ENCODE measurements at regions not wholly inside any gene's neighbourhood (a gene's known extent, or its start where the extent isn't known, plus 50 kb on each side); places are given as distances from the start of the nearest gene placed in this dataset.

GRCh38 chr10:130744631-130745030 is 566.9 kb downstream of the TCERG1L start:
- CTCF ChIA-PET: no interaction called here

GRCh38 chr10:130745251-130745650 is 566.3 kb downstream of the TCERG1L start:
- Mint-ChIP-seq H3K9me3 (no peaks in the 10 kb centered on the region), H3K4me3 (no peak overlapping the region), H3K4me1 (ENCODE audit: low read depth) (no peaks in the 10 kb centered on the region), H3K27me3 (peaks cover 2% of the 10 kb centered on the region), H3K27ac (no peak overlapping the region), H3K36me3 (no peaks in the 10 kb centered on the region)
- ChIA-PET POLR2A (no interaction called here), CTCF (no interaction called here)
- intact Hi-C loops (cut with micrococcal nuclease): no loop called here
- no peak for DNase-seq

More at GRCh38 chr10:130744631-130745030, 566.9 kb downstream of the TCERG1L start:
- no peak for DNase-seq
- intact Hi-C loops (cut with micrococcal nuclease): no loop called here
- Mint-ChIP-seq H3K27ac (no peak overlapping the region), H3K4me1 (ENCODE audit: low read depth) (no peaks in the 10 kb centered on the region), H3K9me3 (no peaks in the 10 kb centered on the region), H3K27me3 (peaks cover 2% of the 10 kb centered on the region), H3K4me3 (no peak overlapping the region), H3K36me3 (no peaks in the 10 kb centered on the region)
- POLR2A ChIA-PET: no interaction called here

GRCh38 chr10:130745821-130746220 is 565.7 kb downstream of the TCERG1L start:
- Mint-ChIP-seq H3K4me3 (no peak overlapping the region), H3K36me3 (no peaks in the 10 kb centered on the region), H3K27ac (no peak overlapping the region), H3K9me3 (no peaks in the 10 kb centered on the region), H3K27me3 (peaks cover 2% of the 10 kb centered on the region), H3K4me1 (ENCODE audit: low read depth) (no peaks in the 10 kb centered on the region)
- ChIA-PET POLR2A (no interaction called here), CTCF (no interaction called here)
- DNase-seq: no peak
- intact Hi-C loops (cut with micrococcal nuclease): no loop called here

- POLR2A ChIA-PET: no interaction called here
- no peak overlapping the region for H3K4me3 Mint-ChIP-seq
- no peaks in the 10 kb centered on the region for H3K9me3 Mint-ChIP-seq
- H3K27me3 Mint-ChIP-seq: peaks cover 2% of the 10 kb centered on the region
- no peaks in the 10 kb centered on the region for H3K36me3 Mint-ChIP-seq
- CTCF ChIA-PET: no interaction called here
- H3K27ac Mint-ChIP-seq: no peak overlapping the region
- intact Hi-C loops (cut with micrococcal nuclease): no loop called here
- H3K4me1 Mint-ChIP-seq (ENCODE audit: low read depth): no peaks in the 10 kb centered on the region
- no peak for DNase-seq
Observed at GRCh38 chr10:130746311-130746710, 565.2 kb downstream of the TCERG1L start.

- H3K27ac Mint-ChIP-seq: no peak overlapping the region
- H3K4me1 Mint-ChIP-seq (ENCODE audit: low read depth): no peaks in the 10 kb centered on the region
- DNase-seq: no peak
- ChIA-PET CTCF (no interaction called here), POLR2A (no interaction called here)
- H3K36me3 Mint-ChIP-seq: no peaks in the 10 kb centered on the region
- peaks cover 2% of the 10 kb centered on the region for H3K27me3 Mint-ChIP-seq
- intact Hi-C loops (cut with micrococcal nuclease): no loop called here
- no peaks in the 10 kb centered on the region for H3K9me3 Mint-ChIP-seq
- H3K4me3 Mint-ChIP-seq: no peak overlapping the region
Observed at GRCh38 chr10:130747356-130747755, 564.2 kb downstream of the TCERG1L start.

- CTCF ChIA-PET: no interaction called here
- Mint-ChIP-seq H3K4me3 (no peak overlapping the region), H3K27me3 (peaks cover 2% of the 10 kb centered on the region), H3K36me3 (no peaks in the 10 kb centered on the region), H3K4me1 (ENCODE audit: low read depth) (no peaks in the 10 kb centered on the region), H3K9me3 (no peaks in the 10 kb centered on the region), H3K27ac (no peak overlapping the region)
- POLR2A ChIA-PET: no interaction called here
- no peak for DNase-seq
- intact Hi-C loops (cut with micrococcal nuclease): no loop called here
Observed at GRCh38 chr10:130747946-130748345, 563.6 kb downstream of the TCERG1L start.

GRCh38 chr10:130748409-130749057 is 563.0 kb downstream of the TCERG1L start:
- Mint-ChIP-seq H3K4me1 (ENCODE audit: low read depth) (no peaks in the 10 kb centered on the region), H3K27ac (no peak overlapping the region), H3K9me3 (no peaks in the 10 kb centered on the region), H3K36me3 (no peaks in the 10 kb centered on the region), H3K4me3 (no peak overlapping the region), H3K27me3 (peaks cover 2% of the 10 kb centered on the region)
- ChIA-PET CTCF (interaction anchor here (0.5 kb wide), 1 partner anchor 471 kb away, joined by 3 read pairs; no protein-coding TSS in a partner anchor), POLR2A (no interaction called here)
- intact Hi-C loops (cut with micrococcal nuclease): no loop called here
- DNase-seq: no peak

GRCh38 chr10:130749911-130750310 is 561.6 kb downstream of the TCERG1L start:
- Mint-ChIP-seq H3K27me3 (peaks cover 2% of the 10 kb centered on the region), H3K27ac (no peak overlapping the region), H3K9me3 (peaks cover 2% of the 10 kb centered on the region), H3K4me3 (no peak overlapping the region), H3K36me3 (no peaks in the 10 kb centered on the region), H3K4me1 (ENCODE audit: low read depth) (no peaks in the 10 kb centered on the region)
- POLR2A ChIA-PET: no interaction called here
- no peak for DNase-seq
- CTCF ChIA-PET: no interaction called here
- intact Hi-C loops (cut with micrococcal nuclease): no loop called here

GRCh38 chr10:130750441-130750840 is 561.1 kb downstream of the TCERG1L start:
- Mint-ChIP-seq H3K27ac (no peak overlapping the region), H3K9me3 (peaks cover 7% of the 10 kb centered on the region), H3K36me3 (no peaks in the 10 kb centered on the region), H3K27me3 (no peaks in the 10 kb centered on the region), H3K4me3 (no peak overlapping the region), H3K4me1 (ENCODE audit: low read depth) (no peaks in the 10 kb centered on the region)
- ChIA-PET POLR2A (no interaction called here), CTCF (no interaction called here)
- intact Hi-C loops (cut with micrococcal nuclease): no loop called here
- DNase-seq: no peak

GRCh38 chr10:130751106-130751840 is 560.2 kb downstream of the TCERG1L start:
- DNase-seq: no peak
- no peak overlapping the region for H3K27ac Mint-ChIP-seq
- H3K9me3 Mint-ChIP-seq: peaks cover 9% of the 10 kb centered on the region
- ChIA-PET POLR2A (no interaction called here), CTCF (no interaction called here)
- H3K36me3 Mint-ChIP-seq: no peaks in the 10 kb centered on the region
- H3K27me3 Mint-ChIP-seq: no peaks in the 10 kb centered on the region
- intact Hi-C loops (cut with micrococcal nuclease): no loop called here
- H3K4me1 Mint-ChIP-seq (ENCODE audit: low read depth): no peaks in the 10 kb centered on the region
- no peak overlapping the region for H3K4me3 Mint-ChIP-seq

GRCh38 chr10:130751851-130752250 is 559.7 kb downstream of the TCERG1L start:
- H3K4me3 Mint-ChIP-seq: no peak overlapping the region
- CTCF ChIA-PET: no interaction called here
- no peaks in the 10 kb centered on the region for H3K36me3 Mint-ChIP-seq
- H3K27me3 Mint-ChIP-seq: no peaks in the 10 kb centered on the region
- POLR2A ChIA-PET: no interaction called here
- peaks cover 9% of the 10 kb centered on the region for H3K9me3 Mint-ChIP-seq
- DNase-seq: no peak
- no peaks in the 10 kb centered on the region for H3K4me1 Mint-ChIP-seq (ENCODE audit: low read depth)
- no peak overlapping the region for H3K27ac Mint-ChIP-seq
- intact Hi-C loops (cut with micrococcal nuclease): no loop called here

GRCh38 chr10:130756651-130757050 is 554.9 kb downstream of the TCERG1L start:
- Mint-ChIP-seq H3K27ac (no peak overlapping the region), H3K4me1 (ENCODE audit: low read depth) (no peaks in the 10 kb centered on the region), H3K4me3 (no peak overlapping the region), H3K9me3 (peaks cover 9% of the 10 kb centered on the region), H3K36me3 (no peaks in the 10 kb centered on the region), H3K27me3 (no peaks in the 10 kb centered on the region)
- intact Hi-C loops (cut with micrococcal nuclease): no loop called here
- DNase-seq: no peak
- ChIA-PET CTCF (no interaction called here), POLR2A (no interaction called here)

GRCh38 chr10:130757271-130757670 is 554.2 kb downstream of the TCERG1L start:
- intact Hi-C loops (cut with micrococcal nuclease): no loop called here
- Mint-ChIP-seq H3K27me3 (no peaks in the 10 kb centered on the region), H3K4me3 (no peak overlapping the region), H3K4me1 (ENCODE audit: low read depth) (no peaks in the 10 kb centered on the region), H3K36me3 (no peaks in the 10 kb centered on the region), H3K9me3 (peaks cover 9% of the 10 kb centered on the region), H3K27ac (no peak overlapping the region)
- DNase-seq: no peak
- CTCF ChIA-PET: no interaction called here
- POLR2A ChIA-PET: no interaction called here
